HUDEP-2 (cell line): ENCODE measurements at regions not wholly inside any gene's neighbourhood (a gene's known extent, or its start where the extent isn't known, plus 50 kb on each side); places are given as distances from the start of the nearest gene placed in this dataset.

Experiments used
- DNase-seq, 76 experiments: peaks; one replicate each; lab custom pipeline; 2025; ENCODE audit not compliant: unreplicated experiment in 76 of 76; lab: John Stamatoyannopoulos, UW

- no peak for DNase-seq
Observed at GRCh38 chr1:79791488-79792218, 785.1 kb upstream of the ADGRL4 start.

GRCh38 chr1:79790950-79791349 is 784.4 kb upstream of the ADGRL4 start:
- DNase-seq: no peak

GRCh38 chr1:79787631-79788030 is 781.1 kb upstream of the ADGRL4 start:
- DNase-seq: no peak

- DNase-seq: no peak
Observed at GRCh38 chr1:79785964-79786363, 779.4 kb upstream of the ADGRL4 start.

GRCh38 chr1:79785561-79785960 is 779.0 kb upstream of the ADGRL4 start:
- DNase-seq: no peak

- no peak for DNase-seq
Observed at GRCh38 chr1:79781261-79781660, 774.7 kb upstream of the ADGRL4 start.

- DNase-seq: peak in 16 of 76 experiments; percentile 1 to 73 (median 36)
Observed at GRCh38 chr1:79777481-79778219, 771.1 kb upstream of the ADGRL4 start.

GRCh38 chr1:79775402-79775801 is 768.9 kb upstream of the ADGRL4 start:
- no peak for DNase-seq

- DNase-seq: no peak
Observed at GRCh38 chr1:79773385-79773784, 766.9 kb upstream of the ADGRL4 start.

- DNase-seq: no peak
Observed at GRCh38 chr1:79762461-79762860, 755.9 kb upstream of the ADGRL4 start.

GRCh38 chr1:79760531-79760930 is 754.0 kb upstream of the ADGRL4 start:
- no peak for DNase-seq

- DNase-seq: no peak
Observed at GRCh38 chr1:79749607-79750006, 743.1 kb upstream of the ADGRL4 start.

- DNase-seq: no peak
Observed at GRCh38 chr1:79745929-79746328, 739.4 kb upstream of the ADGRL4 start.

- DNase-seq: no peak
Observed at GRCh38 chr1:79744746-79745145, 738.2 kb upstream of the ADGRL4 start.

GRCh38 chr1:79741720-79742421 is 735.3 kb upstream of the ADGRL4 start:
- DNase-seq: no peak

- DNase-seq: no peak
Observed at GRCh38 chr1:79738101-79738500, 731.6 kb upstream of the ADGRL4 start.

- no peak for DNase-seq
Observed at GRCh38 chr1:79737193-79737592, 730.7 kb upstream of the ADGRL4 start.

GRCh38 chr1:79732950-79733349 is 726.4 kb upstream of the ADGRL4 start:
- DNase-seq: no peak

GRCh38 chr1:79726911-79727310 is 720.4 kb upstream of the ADGRL4 start:
- no peak for DNase-seq

GRCh38 chr1:79726321-79726720 is 719.8 kb upstream of the ADGRL4 start:
- DNase-seq: no peak

GRCh38 chr1:79716447-79716846 is 709.9 kb upstream of the ADGRL4 start:
- DNase-seq: no peak

GRCh38 chr1:79714664-79715063 is 708.1 kb upstream of the ADGRL4 start:
- no peak for DNase-seq
